ENCODE measurements at regions not wholly inside any gene's neighbourhood (a gene's known extent, or its start where the extent isn't known, plus 50 kb on each side); places are given as distances from the start of the nearest gene placed in this dataset.
"Not testable (repeated sequence)": the region's sequence is repeated elsewhere in the genome, so short reads cannot be mapped to it uniquely, and the experiment has no call there.

DNA sequence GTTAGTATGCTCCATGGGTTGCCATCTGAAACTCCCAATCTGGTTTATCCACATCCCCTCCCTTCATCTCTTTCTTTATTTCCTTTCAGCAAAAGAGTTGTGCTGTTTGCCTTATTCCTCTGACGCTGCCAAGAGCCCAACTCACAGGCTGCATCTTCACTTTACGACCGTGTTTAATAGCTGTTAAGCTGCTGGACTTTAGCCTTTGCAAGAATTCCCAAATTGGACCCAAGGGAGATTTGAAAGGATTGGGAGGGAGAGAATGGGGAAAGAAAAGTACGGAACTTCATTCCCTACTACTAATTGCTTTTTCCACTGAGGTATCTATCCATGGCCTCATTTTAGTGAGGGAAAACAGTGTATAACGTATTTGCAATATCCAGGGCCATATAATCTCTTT lies 263.4 kb upstream of the MEIS1 start:
- DNase-seq: no peak

DNA sequence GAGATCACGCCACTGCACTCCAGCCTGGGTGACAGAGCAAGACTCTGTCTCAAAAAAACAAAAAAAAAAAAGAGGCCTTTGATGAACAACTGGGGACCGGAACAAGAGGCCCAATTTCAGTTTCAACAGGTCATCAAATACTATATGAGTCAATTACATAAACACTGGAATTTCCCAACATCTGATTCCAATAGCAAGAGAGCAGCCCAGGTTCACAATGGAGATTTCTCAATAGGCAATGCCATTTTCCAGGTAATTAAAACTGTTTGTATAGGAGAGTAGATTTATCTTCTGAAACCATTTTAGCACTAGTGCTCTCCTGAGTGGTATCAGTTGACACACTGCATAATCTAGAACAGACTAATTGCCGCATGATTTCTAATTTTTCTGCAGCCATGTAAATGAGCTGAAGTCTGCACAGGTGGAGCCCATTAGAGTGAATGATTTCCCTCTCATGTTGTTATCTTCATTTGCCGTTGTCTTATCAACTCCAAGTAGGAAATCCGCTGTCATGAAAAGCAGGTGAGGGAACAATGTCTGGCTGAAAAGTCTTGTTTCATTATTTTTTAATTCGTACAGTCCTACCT lies 264.1 kb upstream of the MEIS1 start:
- no peak for DNase-seq

- DNase-seq: no peak
Observed at GRCh38 chr2:66169076-66169475, 265.8 kb upstream of the MEIS1 start.

DNA sequence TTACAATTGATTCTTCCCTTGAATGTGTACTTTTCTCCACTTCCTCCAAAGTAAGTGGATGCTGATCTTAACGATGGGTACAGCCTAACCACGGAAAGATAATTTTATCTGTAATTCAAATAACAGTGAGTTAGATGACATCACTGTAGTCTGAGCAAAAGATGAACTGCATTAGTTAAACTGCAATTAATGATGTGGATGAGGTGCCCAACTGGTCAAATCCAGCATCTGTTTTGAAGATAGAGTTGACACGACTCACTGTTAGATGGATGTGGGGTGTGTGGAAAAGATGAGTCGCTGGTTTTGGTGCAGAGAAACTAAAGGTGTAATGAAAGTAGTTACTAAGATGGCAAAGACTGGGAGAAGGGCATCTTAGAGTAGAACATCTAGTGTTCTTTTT lies 270.5 kb upstream of the MEIS1 start:
- no peak for DNase-seq

DNA sequence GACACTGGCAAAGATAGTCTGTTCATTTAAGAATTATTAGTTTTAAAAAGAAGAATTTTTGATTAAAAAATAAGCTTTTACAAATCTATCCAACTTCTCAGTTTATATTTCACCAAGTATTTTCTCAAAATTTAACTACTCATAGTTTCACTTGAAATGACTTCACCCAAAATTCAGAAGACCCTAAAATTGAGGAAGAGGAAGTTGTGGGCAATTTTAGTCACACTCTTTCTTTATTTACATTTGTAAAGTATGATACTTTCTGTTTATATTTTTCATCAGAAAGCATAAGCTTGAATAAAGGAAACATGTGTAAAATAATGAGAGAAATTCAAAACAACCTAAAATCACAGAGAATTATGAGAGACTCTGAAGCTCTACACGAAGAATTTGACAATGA lies 278.8 kb upstream of the MEIS1 start:
- DNase-seq: no peak

GRCh38 chr2:66153941-66154340 lies 281.0 kb upstream of the MEIS1 start:
- no peak for DNase-seq

DNA sequence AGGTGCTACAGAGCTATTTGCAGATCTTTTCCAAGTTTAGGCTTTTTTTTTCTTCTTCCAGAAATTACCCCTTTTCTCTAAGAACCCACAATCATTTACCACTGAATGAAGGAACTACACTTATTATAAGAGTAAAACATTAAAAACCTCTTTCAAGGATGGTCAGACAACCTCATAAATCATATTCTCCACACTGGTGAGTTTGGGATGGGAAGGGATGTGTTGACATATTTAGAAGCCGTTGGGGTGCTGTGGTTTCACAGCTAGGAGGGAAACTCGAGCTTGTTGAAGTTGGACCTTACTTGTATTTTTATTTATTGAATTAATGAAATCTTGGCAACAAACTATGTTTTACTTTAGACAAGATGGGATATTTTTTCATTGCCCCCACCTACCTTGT lies 289.4 kb upstream of the MEIS1 start:
- no peak for DNase-seq

DNA sequence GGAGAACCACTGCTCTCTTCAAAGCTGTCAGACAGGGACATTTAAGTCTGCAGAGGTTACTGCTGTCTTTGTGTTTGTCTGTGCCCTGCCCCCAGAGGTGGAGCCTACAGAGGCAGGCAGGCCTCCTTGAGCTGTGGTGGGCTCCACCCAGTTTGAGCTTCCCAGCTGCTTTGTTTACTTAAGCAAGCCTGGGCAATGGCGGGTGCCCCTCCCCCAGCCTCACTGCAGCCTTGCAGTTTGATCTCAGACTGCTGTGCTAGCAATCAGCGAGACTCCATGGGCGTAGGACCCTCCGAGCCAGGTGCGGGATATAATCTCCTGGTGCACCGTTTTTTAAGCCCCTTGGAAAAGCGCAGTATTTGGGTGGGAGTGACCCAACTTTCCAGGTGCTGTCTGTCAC lies 290.6 kb upstream of the MEIS1 start:
- not testable (repeated sequence) for DNase-seq

- DNase-seq: no peak
Observed at GRCh38 chr2:66137606-66138130, 297.3 kb upstream of the MEIS1 start.

- DNase-seq: peak; percentile 16
Observed at GRCh38 chr2:66134138-66134701, 300.7 kb upstream of the MEIS1 start.

DNA sequence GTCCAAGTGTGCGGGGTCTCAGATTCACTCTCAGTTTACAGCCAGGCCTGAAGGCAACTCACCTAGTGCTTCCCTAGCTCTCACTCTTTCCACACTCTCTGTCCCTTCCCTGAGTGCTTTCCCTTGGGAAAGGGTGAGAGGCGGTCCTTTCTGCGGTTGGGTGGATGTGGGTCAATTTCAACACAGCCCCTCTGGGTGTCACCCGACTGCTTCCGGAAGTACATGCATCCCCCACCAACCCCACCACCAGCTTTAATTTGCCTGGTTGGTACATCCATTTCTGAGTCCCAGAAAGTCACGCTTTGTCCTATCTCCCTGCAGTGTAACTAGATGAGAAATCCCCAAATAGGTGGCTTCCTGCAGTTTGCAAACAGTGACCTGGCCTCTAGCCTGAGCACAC lies 307.3 kb upstream of the MEIS1 start:
- DNase-seq: no peak

DNA sequence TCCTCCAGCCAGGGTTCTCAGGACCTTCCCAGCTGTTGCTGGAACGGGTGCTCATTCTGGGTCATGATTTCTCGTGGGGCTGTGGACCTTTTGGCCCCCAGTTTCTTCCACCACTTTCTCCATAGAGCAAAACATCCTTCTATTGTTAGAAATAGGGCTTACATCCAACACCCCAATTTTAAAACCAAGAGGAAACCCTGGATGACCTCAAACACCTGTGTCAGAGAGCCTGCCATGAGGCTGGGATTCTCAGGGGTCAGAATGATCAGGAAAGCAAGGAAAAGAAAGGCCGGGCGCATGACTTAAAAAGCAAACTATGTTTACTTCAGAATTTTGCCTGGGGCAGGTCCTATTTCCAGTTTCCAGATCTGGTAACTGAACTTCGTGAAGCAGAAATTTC lies 307.9 kb upstream of the MEIS1 start:
- DNase-seq: no peak

- no peak for DNase-seq
Observed at GRCh38 chr2:66125951-66126350, 309.0 kb upstream of the MEIS1 start.

GRCh38 chr2:66122516-66122915 lies 312.4 kb upstream of the MEIS1 start:
- no peak for DNase-seq

GRCh38 chr2:66121946-66122345 lies 313.0 kb upstream of the MEIS1 start:
- no peak for DNase-seq

DNA sequence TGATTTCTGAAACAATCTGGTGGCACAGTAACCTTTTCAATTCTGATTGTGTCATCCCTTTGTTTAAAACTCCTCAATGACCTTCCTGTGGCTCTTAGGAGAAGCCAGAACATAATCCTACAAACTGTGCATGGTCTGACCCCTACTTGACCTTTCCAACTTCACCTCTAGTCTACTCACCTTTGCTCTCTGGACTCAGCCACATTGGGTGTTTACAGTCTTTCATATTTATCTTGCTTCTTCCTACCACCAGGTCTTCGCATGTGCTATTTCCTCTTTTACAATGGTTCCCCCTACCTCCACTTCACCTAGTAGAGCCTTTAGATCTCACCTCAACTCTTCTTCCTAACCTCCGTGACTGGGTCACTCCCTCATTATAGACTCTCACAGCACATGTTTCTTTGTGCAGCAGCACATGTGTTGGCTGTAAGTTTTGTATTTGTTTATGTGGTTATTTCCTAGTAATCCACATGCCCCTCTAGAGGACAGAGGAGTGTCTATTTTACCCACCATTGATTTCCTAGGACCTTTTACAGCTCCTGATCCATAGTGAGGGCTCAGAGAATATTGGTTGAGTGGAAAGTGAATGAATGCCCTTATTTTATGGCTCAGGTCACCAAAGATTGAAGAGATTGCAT lies 320.8 kb upstream of the MEIS1 start:
- no peak for DNase-seq

GRCh38 chr2:66111706-66112105 lies 323.2 kb upstream of the MEIS1 start:
- DNase-seq: no peak

DNA sequence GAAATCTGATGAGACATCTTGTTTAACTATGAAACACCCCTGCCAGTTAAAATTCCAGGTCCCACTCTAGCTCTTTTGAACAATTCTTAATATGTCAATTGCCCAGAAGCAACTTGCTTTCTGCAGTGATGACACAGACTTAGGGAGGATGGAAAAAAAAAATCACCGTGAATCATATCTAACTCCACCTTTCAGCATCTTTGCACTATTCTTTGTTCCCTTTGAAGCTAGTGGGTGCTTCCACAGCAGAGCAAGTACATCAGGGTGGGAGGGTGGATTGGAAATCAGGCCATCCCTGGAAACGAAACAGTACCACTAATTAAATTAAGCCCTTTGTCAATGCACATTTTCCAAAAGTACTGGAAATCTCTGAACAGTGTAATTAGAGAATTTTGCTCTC lies 324.3 kb upstream of the MEIS1 start:
- DNase-seq: no peak

GRCh38 chr2:66110086-66110485 lies 324.8 kb upstream of the MEIS1 start:
- peak; percentile 1 for DNase-seq

DNA sequence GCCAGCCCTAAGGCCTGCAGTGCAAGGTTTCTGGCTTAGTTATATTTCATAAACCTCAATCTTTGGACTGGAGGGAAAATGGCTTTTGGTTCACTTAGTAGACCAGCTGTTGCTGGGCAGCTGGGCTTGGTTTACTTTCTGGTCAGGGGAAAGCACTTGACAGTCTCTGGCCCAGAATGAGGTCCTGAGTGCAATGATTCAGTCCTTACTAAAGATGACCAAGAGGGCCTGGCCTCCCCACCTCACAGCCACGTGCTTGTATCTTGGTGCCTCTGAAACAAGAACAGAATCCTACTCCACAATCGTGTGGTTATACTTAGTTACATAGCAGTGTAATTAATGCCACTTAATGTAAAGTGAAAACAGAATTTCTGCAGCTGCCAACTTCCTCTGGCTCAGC lies 325.5 kb upstream of the MEIS1 start:
- no peak for DNase-seq

- no peak for DNase-seq
Observed at GRCh38 chr2:66105066-66105753, 329.7 kb upstream of the MEIS1 start.

- DNase-seq: no peak
Observed at GRCh38 chr2:66103581-66103980, 331.3 kb upstream of the MEIS1 start.

GRCh38 chr2:66101206-66101605 lies 333.7 kb upstream of the MEIS1 start:
- DNase-seq: no peak
